Right ventricle myocardium inferior (tissue), 1 donor: ENCODE measurements at regions not wholly inside any gene's neighbourhood (a gene's known extent, or its start where the extent isn't known, plus 50 kb on each side); places are given as distances from the start of the nearest gene placed in this dataset.
A peak's percentile ranks its signal among the peaks of the same experiment; 100 is the strongest.

Experiments
- ATAC-seq: fragments of 200-7000 bp; cut with Tn5 transposase; one replicate; pipeline ENCODE4 v1.9.1; 2020; ENCODE audit warnings: mild to moderate bottlenecking, moderate library complexity
- DNase-seq: peaks from one replicate; pipeline ENCODE4 v3.0.0; 2021; ENCODE audit errors: missing footprints
- intact Hi-C: fragments of 100-400 bp; cut with DNase I; formaldehyde crosslinking; loops from one replicate; pipeline ENCODE4 v1.11.0; 2022
- donor health status: DM: no; HTN: yes; CAD: no; lungs with severe emphysema.

- DNase-seq: no peak
- no peak for ATAC-seq
- intact Hi-C loops: no loop called here
Measured at GRCh38 chr6:145451029-145451428, 284.3 kb downstream of the EPM2A start.

DNA sequence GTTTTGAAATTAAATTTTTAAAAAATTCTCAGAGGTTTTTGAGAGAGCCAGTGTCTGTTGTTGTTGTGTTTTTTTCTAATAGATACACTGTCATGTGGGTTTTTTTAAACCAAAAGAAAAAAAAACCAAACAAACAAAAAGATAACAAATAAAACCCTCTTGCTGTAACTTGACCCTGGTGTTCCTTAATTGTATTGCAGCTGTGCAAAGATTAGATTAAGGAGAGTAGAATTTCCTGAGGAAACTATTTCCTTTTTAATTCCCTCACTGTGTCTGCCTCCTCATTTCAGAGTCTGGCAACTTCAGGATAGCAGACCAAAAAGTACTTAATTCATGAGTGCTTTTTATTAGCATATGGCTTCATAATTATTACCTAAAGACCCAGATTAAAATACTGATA is 281.9 kb downstream of the EPM2A start:
- ATAC-seq: no peak
- intact Hi-C loops: no loop called here
- DNase-seq: no peak

GRCh38 chr6:145454006-145454405 is 281.3 kb downstream of the EPM2A start:
- DNase-seq (no peak), ATAC-seq (no peak)

DNA sequence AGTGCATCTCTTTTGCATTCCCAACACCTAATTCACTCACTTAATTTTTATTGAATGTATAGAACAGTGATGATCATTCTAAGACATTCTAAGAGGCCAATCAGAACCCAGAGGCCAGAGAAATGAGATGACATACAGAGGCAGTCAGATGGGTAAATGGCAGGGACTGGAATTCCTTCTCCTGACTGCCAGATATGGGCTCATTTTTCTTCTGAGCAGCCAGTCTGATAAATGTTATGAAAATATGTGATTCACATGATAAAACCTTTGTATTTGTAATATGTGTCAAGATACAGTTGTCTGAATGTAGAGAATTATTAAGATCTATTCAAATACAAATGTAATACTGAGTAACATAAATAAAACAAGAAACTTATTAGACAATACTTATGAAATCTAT is 277.8 kb downstream of the EPM2A start:
- ATAC-seq (no peak), DNase-seq (no peak)
- intact Hi-C loops: no loop called here

More at GRCh38 chr6:145454006-145454405, 281.3 kb downstream of the EPM2A start:
- intact Hi-C loops: no loop called here

DNA sequence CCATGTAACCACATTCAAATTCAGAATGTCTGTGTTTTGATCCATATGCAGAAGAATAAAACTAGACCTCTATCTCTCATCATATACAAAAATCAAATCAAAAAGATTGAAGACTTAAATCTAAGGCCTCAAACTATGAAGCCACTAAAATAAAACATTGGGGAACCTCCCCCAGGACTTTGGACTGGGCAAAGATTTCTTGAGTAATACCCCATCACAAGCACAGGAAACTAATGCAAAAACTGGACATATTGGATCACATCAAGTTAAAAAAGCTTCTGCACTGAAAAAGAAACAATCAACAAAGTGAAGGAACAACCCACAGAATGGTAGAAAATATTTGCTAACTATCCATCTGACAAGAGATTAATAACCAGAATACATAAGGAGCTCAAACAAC is 266.8 kb downstream of the EPM2A start:
- intact Hi-C loops: no loop called here
- DNase-seq: no peak
- no peak for ATAC-seq

DNA sequence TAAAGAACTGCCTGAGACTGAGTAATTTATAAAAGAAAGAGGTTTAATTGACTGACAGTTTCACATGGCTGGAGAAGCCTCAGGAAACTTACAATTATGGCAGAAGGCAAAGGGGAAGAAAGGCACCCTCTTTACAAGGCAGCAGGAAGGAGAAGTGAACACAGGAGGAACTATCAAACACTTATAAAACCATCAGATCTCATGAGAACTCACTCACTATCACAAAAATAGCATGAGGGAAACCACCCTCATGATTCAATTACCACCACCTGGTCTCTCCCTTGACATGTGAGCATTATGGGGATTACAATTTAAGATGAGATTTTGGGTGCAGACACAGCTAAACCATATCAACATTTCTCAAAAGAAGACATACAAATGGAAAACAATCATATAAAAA is 266.3 kb downstream of the EPM2A start:
- no peak for DNase-seq
- intact Hi-C loops: no loop called here

GRCh38 chr6:145475794-145476396 is 259.4 kb downstream of the EPM2A start:
- DNase-seq (no peak), ATAC-seq (no peak)
- intact Hi-C loops: no loop called here

More for the DNA sequence above, 266.3 kb downstream of the EPM2A start:
- ATAC-seq: no peak

DNA sequence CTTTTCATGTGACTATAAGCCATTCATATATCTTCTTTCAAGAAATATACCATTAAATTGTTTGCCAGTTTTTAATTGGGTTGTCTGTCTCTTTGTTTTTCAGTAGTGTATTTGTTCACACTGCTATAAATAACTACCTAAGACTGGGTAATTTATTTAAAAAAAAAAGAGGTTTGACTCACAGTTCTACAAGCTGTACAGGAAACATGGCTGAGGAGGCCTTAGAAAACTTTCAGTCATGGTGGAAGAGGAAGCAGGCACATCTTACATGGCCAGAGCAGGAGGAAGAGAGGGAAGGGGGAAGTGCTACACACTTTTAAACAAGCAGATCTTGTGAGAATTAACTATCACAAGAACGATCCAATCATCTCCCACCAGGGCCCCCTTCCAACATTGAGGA is 255.3 kb downstream of the EPM2A start:
- ATAC-seq (no peak), DNase-seq (no peak)
- intact Hi-C loops: no loop called here

- DNase-seq (no peak), ATAC-seq (no peak)
- intact Hi-C loops: no loop called here
Measured at GRCh38 chr6:145483191-145483996, 251.9 kb downstream of the EPM2A start.

GRCh38 chr6:145485288-145485687 is 250.0 kb downstream of the EPM2A start:
- intact Hi-C loops: no loop called here
- DNase-seq (no peak), ATAC-seq (no peak)

- DNase-seq: no peak
- intact Hi-C loops: no loop called here
- no peak for ATAC-seq
Measured at GRCh38 chr6:145486306-145486705, 249.0 kb downstream of the EPM2A start.

GRCh38 chr6:145489583-145489982 is 245.7 kb downstream of the EPM2A start:
- no peak for ATAC-seq
- no peak for DNase-seq
- intact Hi-C loops: no loop called here

DNA sequence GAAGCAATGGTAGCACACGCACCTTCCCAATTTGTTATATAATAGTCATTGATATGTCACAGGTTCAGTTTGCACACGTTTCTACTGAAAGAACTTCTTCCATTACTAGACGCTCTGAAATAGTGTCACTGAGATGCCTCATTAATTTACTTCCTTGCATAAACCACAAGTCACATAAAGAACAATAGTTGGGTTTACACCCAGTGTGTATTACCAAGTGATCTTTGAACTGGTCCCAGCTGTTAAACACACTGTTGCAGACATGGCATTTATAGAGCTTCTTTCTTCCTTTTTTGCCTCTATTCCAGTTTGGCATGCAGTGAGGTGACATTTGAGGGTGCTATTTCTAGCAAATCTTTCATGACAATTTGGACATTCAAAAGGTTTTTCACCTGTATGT is 245.3 kb downstream of the EPM2A start:
- ATAC-seq (no peak), DNase-seq (no peak)
- intact Hi-C loops: no loop called here

DNA sequence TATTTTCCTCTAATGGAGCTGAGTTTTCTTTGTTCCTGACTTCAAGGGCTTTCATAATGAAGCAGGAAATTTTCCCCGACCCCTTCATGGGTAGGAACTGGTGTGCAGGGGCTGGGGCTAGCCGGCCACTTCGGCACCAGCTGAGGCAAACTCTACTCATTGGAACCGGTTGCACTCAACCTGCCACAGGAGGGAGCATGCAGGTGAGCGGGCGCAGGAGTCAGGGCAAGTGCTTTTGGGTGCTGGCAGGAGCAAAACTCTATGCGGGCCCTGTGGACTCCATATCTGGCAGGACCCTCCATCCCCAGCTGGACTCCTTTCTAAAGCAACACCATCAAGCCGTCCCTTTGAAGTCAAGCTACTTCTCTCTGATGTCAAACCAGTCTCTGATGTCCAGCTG is 244.2 kb downstream of the EPM2A start:
- intact Hi-C loops: no loop called here
- ATAC-seq: no peak
- DNase-seq: no peak

DNA sequence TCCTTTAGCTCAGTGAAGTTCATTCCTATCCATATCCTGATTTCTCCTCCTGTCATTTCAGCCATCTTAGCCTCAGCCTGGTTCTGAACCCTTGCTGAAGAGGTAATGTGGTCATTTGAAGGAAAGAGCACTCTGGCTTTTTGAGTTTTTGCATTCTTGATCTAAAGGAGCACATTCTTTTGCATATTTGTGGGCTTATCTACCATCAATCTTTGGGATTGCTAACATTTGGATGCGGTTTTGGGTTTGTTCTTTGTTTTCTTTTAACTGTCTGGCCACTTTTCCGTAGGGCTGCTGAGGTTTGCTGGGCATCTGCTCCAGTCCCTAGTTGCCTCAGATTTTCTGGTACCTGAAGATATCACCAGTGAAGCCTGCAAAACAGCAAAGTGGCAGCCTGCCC is 238.3 kb downstream of the EPM2A start:
- no peak for DNase-seq
- intact Hi-C loops: no loop called here
- no peak for ATAC-seq

DNA sequence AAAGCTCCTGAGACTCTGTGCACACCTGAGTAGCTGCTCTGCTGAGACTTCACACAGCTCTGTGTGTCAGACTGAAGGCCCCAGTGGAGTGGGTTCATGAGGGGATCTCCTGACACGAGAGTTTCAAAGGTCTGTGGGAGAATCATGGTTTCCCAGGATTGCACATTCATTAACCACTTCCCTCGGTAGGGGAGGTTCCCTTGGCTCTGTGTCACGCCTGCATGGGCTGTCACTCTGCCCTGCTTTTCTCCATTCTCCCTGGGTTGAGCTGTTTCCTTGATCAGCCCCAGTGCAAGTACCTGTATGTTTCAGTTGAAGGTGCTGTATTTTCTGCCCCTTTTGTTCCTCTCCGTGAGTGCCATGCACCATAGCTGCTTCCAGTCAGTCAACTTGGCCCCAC is 236.9 kb downstream of the EPM2A start:
- intact Hi-C loops: no loop called here
- no peak for DNase-seq
- no peak for ATAC-seq

- intact Hi-C loops: no loop called here
- ATAC-seq: no peak
- no peak for DNase-seq
Measured at GRCh38 chr6:145502416-145502815, 232.9 kb downstream of the EPM2A start.

DNA sequence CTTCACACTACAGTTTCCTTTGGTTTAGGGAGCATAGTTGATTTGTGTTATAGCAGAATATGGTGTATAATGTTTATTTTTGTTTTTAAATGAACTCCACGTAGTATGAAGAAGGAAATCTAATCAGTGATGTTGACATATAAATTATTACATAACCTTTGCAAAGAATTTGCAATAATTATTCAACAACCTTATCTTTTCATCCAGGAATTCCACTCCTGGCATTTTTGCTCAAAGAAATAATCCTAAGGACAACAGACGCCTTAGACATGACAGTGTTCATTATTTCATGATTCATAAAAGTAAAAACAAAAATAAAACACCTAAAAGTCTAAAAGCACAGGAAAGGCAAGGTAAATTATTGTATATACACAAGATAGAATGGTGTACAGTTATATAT is 229.2 kb downstream of the EPM2A start:
- DNase-seq: no peak
- intact Hi-C loops: no loop called here
- ATAC-seq: no peak

DNA sequence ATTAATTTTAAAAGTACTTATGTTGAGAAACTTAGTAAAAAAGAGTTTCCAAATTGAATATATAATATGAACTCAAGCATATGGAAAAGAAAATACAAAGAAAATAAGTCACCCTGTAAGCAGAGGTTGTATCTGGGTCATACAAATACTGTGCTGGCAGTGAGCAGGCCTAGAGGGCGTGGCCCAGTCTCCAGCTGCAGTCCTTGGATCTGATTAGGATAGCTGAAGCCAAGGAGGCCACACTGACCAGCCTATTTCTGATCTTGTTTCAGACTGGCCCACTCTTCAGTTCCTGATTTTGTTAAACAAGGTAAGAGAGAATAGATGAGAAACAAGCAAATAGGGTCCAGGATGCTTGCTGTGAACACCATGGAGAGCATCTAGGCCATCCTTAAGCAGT is 228.8 kb downstream of the EPM2A start:
- DNase-seq: no peak
- intact Hi-C loops: no loop called here
- ATAC-seq: peak; percentile 62

DNA sequence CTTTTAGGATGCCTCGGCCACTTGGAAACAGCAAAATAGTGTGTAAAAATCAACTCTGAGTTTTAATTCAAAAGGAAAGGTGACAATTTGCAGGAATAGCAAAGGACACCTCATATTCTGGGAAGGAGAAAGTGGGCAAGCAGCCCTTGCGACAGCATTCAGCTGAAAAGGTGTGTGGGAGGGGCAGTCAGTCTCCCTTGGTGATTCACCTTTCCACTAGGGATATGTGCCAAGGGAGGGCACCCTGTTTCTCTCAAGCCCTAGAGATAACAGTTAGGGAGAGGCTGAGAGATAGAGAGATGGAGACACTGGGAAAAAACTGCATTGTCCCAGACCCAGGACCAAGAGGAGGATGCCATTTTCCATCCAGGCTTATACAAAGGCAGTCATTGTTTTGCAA is 228.1 kb downstream of the EPM2A start:
- ATAC-seq (no peak), DNase-seq (no peak)
- intact Hi-C loops: no loop called here

GRCh38 chr6:145508107-145508506 is 227.2 kb downstream of the EPM2A start:
- intact Hi-C loops: no loop called here
- no peak for DNase-seq
- no peak for ATAC-seq
